NCI-H128 (cell line): ENCODE measurements at regions not wholly inside any gene's neighbourhood (a gene's known extent, or its start where the extent isn't known, plus 50 kb on each side); places are given as distances from the start of the nearest gene placed in this dataset.
"Not testable (repeated sequence)": the region's sequence is repeated elsewhere in the genome, so short reads cannot be mapped to it uniquely, and the experiment has no call there.

ENCODE experiments used
- DNase-seq: peaks from one replicate; lab custom pipeline; 2025; ENCODE audit not compliant: unreplicated experiment; lab: John Stamatoyannopoulos, UW

- no peak for DNase-seq
These were observed 144.1 kb upstream of the PELI2 start for GRCh38 chr14:55973911-55974630.

GRCh38 chr14:55975281-55975910, 142.8 kb upstream of the PELI2 start:
- no peak for DNase-seq

GRCh38 chr14:55976219-55976618, 142.0 kb upstream of the PELI2 start:
- no peak for DNase-seq

DNA sequence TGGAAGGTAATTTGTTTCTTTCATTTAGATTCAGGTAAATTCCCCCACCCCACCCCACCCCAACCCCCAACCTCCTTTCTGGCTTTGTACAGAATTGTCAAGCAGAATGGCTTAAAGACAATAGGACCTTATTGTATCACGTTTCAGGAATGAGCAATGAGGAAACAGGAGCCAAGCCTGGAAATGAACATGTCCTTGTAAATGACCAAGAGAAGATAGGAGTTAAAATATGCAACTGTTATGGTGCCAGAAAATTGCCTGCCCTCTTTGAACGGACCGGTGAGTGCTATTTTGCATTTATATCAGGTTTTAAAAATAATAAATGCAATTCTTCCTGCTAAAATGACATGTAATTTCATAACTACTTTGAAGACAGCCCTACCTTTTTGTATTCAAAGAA, 141.6 kb upstream of the PELI2 start:
- no peak for DNase-seq

- no peak for DNase-seq
These were observed 140.6 kb upstream of the PELI2 start for GRCh38 chr14:55977392-55978150.

DNA sequence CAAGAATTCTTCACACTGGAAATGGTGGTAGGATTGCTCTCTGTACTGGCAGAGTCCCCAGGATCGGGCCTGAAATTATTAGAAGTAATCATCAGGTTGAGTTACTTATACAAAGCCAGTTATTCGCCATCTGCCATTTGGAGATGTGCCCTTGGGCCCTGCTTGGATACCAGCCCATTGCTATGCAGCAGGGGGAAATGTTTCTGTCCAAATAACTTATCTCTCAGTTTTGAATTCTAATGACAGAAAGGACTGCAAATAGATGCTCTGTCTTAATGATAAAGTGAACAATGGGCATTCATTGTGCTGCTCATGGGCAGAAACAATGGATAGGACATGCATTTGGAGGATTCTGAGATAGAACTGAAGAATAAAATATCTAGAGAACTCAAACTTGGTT, 139.1 kb upstream of the PELI2 start:
- DNase-seq: no peak

GRCh38 chr14:55979781-55980180, 138.4 kb upstream of the PELI2 start:
- DNase-seq: no peak

- no peak for DNase-seq
These were observed 137.2 kb upstream of the PELI2 start for GRCh38 chr14:55980970-55981369.

DNA sequence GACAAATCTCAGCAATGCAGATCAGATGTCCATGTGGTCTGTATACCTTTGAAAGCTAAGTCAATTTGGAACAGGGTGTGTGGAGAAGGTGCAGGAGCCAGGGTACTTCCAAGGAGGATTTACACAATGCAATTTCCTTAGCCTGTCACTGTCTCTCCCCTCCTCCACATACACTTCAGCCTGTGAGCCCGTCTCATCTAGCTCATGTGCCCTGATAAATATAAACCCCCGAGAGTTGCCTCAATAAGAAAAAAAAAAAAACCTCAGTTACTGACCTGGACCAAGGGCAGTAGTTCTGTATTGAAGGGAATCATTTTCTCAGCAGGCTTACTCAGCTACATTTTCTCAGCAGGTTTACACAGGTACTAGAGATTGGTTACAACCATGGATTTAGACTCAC, 132.1 kb upstream of the PELI2 start:
- no peak for DNase-seq

- no peak for DNase-seq
These were observed 117.4 kb upstream of the PELI2 start for GRCh38 chr14:56000846-56001245.

- no peak for DNase-seq
These were observed 115.9 kb upstream of the PELI2 start for GRCh38 chr14:56002342-56002741.

- DNase-seq: no peak
These were observed 115.2 kb upstream of the PELI2 start for GRCh38 chr14:56002876-56003625.

GRCh38 chr14:56004323-56004722, 113.9 kb upstream of the PELI2 start:
- no peak for DNase-seq

DNA sequence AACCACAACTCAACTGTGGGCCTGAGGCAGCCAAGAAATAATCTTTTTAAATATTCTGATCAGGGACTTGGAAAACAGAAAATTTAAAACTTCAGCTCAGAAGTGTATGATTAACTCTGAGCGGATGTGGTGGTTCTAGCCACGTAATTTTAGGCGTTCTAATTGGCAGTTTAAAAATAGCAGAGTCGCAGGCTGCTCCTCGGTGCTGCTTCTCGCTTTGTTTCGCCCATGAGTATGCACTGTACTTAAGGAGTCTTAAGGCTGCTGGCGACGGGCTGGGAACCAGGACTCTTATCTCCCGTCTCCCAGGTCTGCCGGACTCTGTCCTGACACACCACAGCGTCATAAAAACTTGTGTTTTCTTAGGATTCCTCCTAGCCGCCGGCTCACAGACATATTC, 113.4 kb upstream of the PELI2 start:
- no peak for DNase-seq

GRCh38 chr14:56005191-56006053, 112.8 kb upstream of the PELI2 start:
- DNase-seq: no peak

GRCh38 chr14:56007491-56007890, 110.7 kb upstream of the PELI2 start:
- DNase-seq: peak; percentile 50

DNA sequence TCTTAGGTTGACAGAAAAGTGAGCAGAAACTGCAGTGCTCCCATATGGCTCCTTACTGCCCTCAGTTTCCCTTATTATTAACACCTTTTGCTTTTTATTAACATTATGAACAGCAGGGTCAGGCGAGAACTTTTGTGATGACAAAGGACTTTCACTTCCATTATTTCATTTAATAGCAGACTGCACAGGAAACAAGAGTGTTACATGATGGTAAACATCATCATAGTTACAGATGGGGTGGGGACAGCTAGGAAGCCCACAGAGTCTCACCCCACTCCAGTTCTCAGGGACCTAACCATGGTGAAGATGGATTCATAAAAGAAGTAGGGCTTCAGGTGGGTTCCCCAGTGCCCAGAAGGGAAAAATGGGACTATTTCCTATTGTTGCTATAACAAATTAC, 110.1 kb upstream of the PELI2 start:
- no peak for DNase-seq

DNA sequence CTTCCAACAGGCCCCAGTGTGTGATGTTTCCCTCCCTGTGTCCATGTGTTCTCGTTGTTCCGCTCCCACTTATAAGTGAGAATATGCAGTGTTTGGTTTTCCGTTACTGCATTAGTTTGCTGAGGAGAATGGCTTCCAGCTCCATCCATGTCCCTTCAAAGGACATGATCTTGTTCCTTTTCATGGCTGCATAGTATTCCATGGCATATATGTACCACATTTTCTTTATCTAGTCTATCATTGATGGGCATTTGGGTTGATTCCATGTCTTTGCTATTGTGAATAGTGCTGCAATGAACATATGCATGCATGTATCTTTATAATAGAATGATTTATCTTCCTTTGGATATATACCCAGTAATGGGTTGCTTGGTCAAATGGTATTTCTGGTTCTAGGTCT, 109.5 kb upstream of the PELI2 start:
- not testable (repeated sequence) for DNase-seq

- DNase-seq: no peak
These were observed 94.5 kb upstream of the PELI2 start for GRCh38 chr14:56023661-56024081.

DNA sequence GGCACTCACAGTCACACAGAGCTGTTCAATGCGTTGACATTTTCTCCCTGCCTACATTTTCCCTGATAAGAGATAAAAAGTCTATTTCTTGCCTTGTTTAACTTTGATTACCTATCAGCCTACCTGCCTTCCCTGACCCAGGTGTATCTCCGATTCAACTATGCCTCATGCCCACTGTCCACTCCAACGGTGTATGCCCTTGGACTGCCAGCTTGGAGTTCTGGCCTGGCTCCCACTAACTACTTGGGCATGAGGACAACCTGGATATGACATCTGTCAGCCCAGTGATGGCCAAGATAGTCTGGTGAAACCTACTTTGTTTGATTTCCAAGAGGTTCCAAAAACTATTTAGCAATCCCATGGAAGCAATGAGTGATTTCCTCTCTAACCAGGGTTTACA, 93.0 kb upstream of the PELI2 start:
- no peak for DNase-seq
